ENCODE measurements at regions not wholly inside any gene's neighbourhood (a gene's known extent, or its start where the extent isn't known, plus 50 kb on each side); places are given as distances from the start of the nearest gene placed in this dataset.
"Not testable (repeated sequence)": the region's sequence is repeated elsewhere in the genome, so short reads cannot be mapped to it uniquely, and the experiment has no call there.

DNA sequence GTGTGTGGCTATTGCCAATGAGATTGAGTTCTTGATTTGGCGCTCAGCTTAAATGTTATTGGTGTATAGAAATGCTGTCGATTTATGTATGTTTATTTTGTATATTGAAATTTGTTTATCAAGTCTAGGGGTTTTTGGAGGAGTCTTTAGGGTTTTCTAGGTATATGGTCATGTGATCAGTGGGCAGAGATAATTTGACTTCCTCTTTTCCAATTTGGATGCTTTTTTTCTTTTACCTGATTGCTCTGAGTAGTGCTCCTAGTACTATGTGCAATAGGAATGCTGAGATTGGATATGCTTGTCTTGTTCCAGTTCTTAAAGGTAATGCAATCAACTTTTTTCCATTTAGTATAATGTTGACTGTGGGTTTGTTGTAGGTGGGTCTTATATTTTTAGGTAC is 99.8 kb upstream of the PMCH start:
- DNase-seq (ENCODE audit: low spot score), result no peak

DNA sequence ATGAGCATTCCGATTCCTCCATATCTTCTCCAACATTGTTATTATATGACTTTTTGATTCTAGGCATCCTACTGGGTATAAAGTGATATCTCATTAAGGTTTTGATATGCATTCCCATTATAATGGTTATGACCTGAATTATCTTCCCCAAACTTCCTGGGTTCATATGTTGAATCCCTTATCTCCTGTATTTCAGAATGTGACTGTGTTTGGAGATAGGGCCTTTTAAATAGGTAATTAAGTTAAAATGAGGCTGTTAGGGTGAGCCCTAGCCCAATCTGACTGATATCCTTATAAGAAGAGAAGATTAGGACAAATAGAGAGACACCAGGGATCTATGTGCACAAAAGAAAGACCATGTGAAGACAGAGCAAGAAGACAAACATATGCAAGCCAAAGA is 96.9 kb upstream of the PMCH start:
- DNase-seq (ENCODE audit: low spot score), result no peak

DNA sequence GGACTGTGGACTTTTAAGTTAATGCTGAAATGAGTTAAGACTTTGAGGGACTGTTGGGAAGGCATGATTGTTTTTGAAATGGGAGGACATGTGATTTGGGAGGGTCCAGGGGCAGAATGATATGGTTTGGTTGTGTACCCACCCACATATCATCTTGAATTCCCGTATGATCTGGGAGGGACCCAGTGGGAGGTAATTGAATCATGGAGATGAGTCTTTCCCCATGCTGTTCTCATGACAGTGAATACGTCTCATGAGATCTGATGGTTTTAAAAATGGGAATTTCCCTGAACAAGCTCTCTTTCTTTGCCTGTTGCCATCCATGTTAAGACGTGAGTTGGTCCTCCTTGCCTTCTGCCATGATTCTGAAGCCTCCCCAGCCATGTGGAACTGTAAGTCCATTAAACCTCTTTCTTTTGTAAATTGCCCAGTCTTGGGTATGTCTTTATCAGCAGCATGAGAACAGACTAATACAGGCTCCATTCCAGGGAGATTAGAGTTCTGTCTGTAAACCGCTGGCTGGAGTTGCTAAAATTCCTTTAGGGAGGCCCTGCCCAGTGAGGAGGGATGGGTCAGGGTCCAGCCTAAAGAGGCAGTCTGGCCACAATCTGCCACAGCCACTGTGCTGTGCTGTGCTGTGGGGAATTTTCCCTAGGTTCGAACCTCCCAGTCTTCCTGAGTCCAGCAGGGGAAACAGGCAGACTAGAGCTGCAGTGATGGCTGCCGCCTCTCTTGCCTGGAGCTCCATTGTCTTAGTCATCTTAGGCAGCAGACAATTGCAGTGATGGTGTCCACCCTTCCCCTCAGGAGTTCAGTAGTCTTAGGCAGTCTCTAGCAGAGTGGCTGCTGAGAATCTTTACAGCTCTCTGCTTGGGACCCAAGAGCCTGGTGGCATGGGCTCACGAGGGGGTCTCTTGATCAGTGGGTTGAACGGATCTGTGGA is 94.1 kb upstream of the PMCH start:
- not testable (repeated sequence) for DNase-seq (ENCODE audit: low spot score)

DNA sequence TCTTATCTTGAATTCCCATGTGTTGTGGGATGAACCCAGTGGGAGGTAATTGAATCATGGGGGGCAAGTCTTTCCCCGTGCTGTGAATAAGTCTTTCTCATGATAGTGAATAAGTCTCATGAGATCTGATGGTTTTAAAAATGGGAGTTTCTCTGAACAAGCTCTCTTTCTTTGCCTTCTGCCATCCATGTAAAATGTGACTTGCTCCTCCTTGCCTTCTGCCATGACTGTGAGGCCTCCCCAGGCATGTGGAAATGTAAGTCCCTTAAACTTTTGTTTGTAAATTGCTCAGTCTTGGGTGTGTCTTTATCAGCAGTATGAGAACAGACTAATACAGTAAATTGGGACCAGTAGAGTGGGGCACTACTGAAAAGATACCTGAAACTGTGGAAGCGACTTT is 92.1 kb upstream of the PMCH start:
- DNase-seq (ENCODE audit: low spot score), result not testable (repeated sequence)

DNA sequence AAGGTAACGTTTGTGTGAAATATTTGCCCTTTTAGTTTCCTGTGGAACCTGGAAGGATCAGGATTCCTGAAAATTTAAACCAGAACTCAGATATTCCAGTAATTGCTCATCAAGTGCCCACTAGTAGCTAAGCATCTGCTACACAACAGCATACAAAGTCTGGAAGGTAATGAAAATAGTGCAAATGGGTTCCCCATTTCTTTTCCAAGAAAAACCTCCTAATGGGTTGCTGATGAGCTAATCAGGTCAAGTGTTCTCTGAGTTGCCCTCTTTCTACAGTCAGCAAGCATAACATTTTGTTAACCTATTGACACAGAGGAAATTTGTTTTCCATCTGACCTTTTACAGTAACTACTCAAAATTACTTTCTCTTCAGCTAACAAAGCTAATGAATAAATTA is 83.6 kb upstream of the PMCH start:
- DNase-seq (ENCODE audit: low spot score), result no peak

DNA sequence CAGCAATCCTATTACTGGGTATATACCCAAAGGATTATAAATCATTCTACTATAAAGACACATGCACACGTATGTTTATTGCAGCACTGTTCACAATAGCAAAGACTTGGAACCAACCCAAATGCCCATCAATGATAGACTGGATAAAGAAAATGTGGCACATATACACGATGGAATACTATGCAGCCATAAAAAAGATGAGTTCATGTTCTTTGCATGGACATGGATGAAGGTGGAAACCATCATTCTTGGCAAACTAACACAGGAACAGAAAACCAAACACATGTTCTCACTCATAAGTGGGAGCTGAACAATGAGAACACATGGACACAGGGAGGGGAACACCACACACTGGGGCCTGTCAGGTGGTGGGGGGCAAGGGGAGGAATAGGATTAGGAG is 58.1 kb upstream of the PMCH start:
- DNase-seq (ENCODE audit: low spot score), result not testable (repeated sequence)

DNA sequence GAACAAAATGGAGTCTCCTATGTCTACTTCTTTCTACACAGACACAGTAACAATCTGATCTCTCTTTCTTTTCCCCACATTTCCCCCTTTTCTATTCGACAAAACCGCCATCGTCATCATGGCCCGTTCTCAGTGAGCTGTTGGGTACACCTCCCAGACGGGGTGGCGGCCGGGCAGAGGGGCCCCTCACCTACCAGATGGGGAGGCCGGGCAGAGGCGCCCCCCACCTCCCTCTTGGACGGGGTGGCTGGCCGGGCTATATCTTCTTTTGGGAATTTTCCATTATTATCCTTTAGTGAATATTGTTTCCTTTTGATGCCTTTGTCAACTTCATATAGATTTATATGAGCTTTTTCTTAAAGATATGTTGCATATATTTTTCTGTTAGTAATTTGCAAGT is 53.4 kb upstream of the PMCH start:
- not testable (repeated sequence) for DNase-seq (ENCODE audit: low spot score)

DNA sequence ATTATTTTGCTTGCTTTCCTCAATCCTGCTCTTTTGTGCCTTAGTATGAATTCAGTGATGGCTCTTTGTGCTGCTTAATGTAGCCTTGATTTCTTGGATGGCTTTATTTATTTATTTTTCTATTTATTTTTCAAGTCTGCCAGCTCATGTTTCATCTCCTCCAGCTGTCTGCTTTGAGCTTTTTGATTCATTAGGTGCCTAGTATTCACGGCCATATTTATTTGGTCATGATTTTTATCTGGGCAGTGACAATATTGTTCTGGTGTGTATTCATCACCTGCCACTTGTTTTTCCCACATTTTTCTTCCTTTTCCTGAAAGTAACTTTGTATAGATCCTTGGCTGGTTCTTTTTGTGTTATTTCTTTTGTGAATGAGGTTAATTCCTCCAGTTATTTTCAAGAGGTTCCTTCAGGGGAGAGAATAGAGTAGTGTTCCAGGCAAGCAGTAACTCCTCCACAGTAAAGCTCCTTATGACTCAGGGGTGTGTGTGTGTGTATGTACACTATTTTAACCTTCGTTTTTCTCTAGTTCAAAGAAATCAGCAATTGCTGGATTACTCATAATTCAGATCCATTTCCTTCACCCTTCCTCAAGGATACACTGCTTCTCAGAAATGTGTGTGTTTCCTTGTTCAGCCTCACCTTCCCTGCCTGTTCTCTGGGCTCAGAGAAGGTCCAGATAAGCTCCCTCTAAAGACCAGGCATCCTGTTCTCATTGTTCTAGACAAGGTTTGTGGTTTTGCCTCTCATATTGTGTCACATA is 51.6 kb upstream of the PMCH start:
- no peak for DNase-seq (ENCODE audit: low spot score)

All from AG20443 (cell line).